ENCODE measurements at regions not wholly inside any gene's neighbourhood (a gene's known extent, or its start where the extent isn't known, plus 50 kb on each side); places are given as distances from the start of the nearest gene placed in this dataset.

DNA sequence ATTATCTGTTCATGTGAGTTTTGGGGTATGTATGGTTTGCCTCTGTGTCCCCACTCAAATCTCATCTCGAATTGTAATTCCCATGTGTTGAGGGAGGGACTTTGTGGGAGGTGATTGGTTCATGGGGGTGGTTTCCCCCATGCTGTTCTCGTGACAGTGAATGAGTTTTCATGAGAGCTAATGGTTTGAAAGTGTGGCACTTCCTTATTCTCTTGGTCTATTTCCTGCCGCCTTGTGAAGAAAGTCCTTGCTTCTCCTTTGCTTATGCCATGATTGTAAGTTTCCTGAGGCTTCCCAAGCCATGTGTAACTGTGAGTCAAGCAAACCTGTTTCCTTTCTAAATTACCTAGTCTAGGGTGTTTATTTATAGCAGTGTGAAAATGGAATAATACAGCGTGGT lies 128.1 kb upstream of the HS3ST4 start:
- TF ChIP-seq, protein P1, sequence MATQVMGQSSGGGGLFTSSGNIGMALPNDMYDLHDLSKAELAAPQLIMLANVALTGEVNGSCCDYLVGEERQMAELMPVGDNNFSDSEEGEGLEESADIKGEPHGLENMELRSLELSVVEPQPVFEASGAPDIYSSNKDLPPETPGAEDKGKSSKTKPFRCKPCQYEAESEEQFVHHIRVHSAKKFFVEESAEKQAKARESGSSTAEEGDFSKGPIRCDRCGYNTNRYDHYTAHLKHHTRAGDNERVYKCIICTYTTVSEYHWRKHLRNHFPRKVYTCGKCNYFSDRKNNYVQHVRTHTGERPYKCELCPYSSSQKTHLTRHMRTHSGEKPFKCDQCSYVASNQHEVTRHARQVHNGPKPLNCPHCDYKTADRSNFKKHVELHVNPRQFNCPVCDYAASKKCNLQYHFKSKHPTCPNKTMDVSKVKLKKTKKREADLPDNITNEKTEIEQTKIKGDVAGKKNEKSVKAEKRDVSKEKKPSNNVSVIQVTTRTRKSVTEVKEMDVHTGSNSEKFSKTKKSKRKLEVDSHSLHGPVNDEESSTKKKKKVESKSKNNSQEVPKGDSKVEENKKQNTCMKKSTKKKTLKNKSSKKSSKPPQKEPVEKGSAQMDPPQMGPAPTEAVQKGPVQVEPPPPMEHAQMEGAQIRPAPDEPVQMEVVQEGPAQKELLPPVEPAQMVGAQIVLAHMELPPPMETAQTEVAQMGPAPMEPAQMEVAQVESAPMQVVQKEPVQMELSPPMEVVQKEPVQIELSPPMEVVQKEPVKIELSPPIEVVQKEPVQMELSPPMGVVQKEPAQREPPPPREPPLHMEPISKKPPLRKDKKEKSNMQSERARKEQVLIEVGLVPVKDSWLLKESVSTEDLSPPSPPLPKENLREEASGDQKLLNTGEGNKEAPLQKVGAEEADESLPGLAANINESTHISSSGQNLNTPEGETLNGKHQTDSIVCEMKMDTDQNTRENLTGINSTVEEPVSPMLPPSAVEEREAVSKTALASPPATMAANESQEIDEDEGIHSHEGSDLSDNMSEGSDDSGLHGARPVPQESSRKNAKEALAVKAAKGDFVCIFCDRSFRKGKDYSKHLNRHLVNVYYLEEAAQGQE (IDR thresholded peaks at IDR 0.05; ENCODE audit: low read depth) = no peak
- TF ChIP-seq, protein P2, sequence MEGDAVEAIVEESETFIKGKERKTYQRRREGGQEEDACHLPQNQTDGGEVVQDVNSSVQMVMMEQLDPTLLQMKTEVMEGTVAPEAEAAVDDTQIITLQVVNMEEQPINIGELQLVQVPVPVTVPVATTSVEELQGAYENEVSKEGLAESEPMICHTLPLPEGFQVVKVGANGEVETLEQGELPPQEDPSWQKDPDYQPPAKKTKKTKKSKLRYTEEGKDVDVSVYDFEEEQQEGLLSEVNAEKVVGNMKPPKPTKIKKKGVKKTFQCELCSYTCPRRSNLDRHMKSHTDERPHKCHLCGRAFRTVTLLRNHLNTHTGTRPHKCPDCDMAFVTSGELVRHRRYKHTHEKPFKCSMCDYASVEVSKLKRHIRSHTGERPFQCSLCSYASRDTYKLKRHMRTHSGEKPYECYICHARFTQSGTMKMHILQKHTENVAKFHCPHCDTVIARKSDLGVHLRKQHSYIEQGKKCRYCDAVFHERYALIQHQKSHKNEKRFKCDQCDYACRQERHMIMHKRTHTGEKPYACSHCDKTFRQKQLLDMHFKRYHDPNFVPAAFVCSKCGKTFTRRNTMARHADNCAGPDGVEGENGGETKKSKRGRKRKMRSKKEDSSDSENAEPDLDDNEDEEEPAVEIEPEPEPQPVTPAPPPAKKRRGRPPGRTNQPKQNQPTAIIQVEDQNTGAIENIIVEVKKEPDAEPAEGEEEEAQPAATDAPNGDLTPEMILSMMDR (IDR thresholded peaks at IDR 0.05 in 2 of 3, conservative IDR thresholded peaks at IDR 0.05 in 1 of 3; ENCODE audit: borderline replicate concordance in 1 of 3, insufficient read depth in 1 of 3, low read depth in 2 of 3, low read length in 2 of 3) = no peak
- no peak for TF ChIP-seq ZNF274 (IDR thresholded peaks at IDR 0.05; ENCODE audit: low read depth, low read length)
- TF ChIP-seq EGR1 (IDR thresholded peaks at IDR 0.05; ENCODE audit: low read depth) = no peak
- no peak for TF ChIP-seq YY1 (IDR thresholded peaks at IDR 0.05; ENCODE audit: extremely low read depth, insufficient replicate concordance, low read depth, low read length)
- no peak for TF ChIP-seq POLR2A (IDR thresholded peaks at IDR 0.05; ENCODE audit: borderline replicate concordance, extremely low read depth, insufficient read depth, insufficient read length)
- TF ChIP-seq EZH2phosphoT487 (IDR thresholded peaks at IDR 0.05; ENCODE audit: borderline replicate concordance) = no peak
- no peak for TF ChIP-seq EZH2 (IDR thresholded peaks at IDR 0.05)
- TF ChIP-seq FOSL1 (IDR thresholded peaks at IDR 0.05; ENCODE audit: low read depth) = no peak
- no peak for TF ChIP-seq POLR2AphosphoS5 (IDR thresholded peaks at IDR 0.05; ENCODE audit: low read depth, low read length)
- TF ChIP-seq RAD21 (IDR thresholded peaks at IDR 0.05; ENCODE audit: low read depth) = no peak
- TF ChIP-seq CEBPB (IDR thresholded peaks at IDR 0.05; ENCODE audit: low read depth) = no peak

Data from HCT116 (cell line).